Spleen (tissue), 11 donors: ENCODE measurements at regions not wholly inside any gene's neighbourhood (a gene's known extent, or its start where the extent isn't known, plus 50 kb on each side); places are given as distances from the start of the nearest gene placed in this dataset.
A peak's percentile ranks its signal among the peaks of the same experiment; 100 is the strongest.

Experiments
- DNase-seq: peaks from one replicate; pipeline ENCODE4 v3.0.0-alpha.2; 2020
- H3K27ac ChIP-seq, 8 donors: fragments of 200-600 bp; sonication (generic) in 7 of 8; 1 replicate in 4 of 8; 2 replicates in 4 of 8; pipeline versions ENCODE4 v1.5.0 to v1.8.0; 2016 to 2021; ENCODE audit warnings: inconsistent platforms in 4 of 8, mild to moderate bottlenecking in 4 of 8, moderate library complexity in 1 of 8
- H3K27me3 ChIP-seq, 7 donors: fragments of 200-600 bp; sonication (generic) in 6 of 7; replicated peaks in 1 of 7; 1 replicate in 4 of 7; 2 replicates in 3 of 7; pipeline versions ENCODE4 v1.5.0 to v1.8.0; 2016 to 2021; ENCODE audit warnings: inconsistent platforms in 3 of 7, mild to moderate bottlenecking in 1 of 7
- H3K36me3 ChIP-seq, 6 donors: fragments of 200-600 bp; sonication (generic) in 5 of 6; 1 replicate in 4 of 6; 2 replicates in 2 of 6; pipeline versions ENCODE4 v1.5.0 to v1.8.0; 2016 to 2021; ENCODE audit warnings: inconsistent platforms in 2 of 6
- H3K4me1 ChIP-seq, 6 donors: fragments of 200-600 bp; sonication (generic) in 5 of 6; 1 replicate in 3 of 6; 2 replicates in 3 of 6; pipeline versions ENCODE4 v1.5.0 to v1.8.0; 2016 to 2021; ENCODE audit warnings: inconsistent platforms in 3 of 6
- H3K4me3 ChIP-seq, 8 donors: fragments of 200-600 bp; sonication (generic) in 7 of 8; 1 replicate in 4 of 8; 2 replicates in 4 of 8; pipeline versions ENCODE4 v1.5.0 to v1.8.0; 2016 to 2021; ENCODE audit warnings: inconsistent platforms in 4 of 8, mild to moderate bottlenecking in 4 of 8, moderate library complexity in 2 of 8
- H3K9me3 ChIP-seq, 8 donors: fragments of 200-600 bp; sonication (generic) in 7 of 8; 1 replicate in 4 of 8; 2 replicates in 4 of 8; pipeline versions ENCODE4 v1.5.0 to v1.8.0; 2016 to 2021; ENCODE audit warnings: inconsistent platforms in 4 of 8
- CTCF ChIP-seq, 11 experiments: fragments of 200-600 bp in 7 of 11; fragments of 450-650 bp in 4 of 11; sonication (generic) in 4 of 11; IDR thresholded peaks in 8 of 11; conservative IDR thresholded peaks in 3 of 11; 1 replicate in 7 of 11; 2 replicates in 4 of 11; pipeline versions ENCODE4 v1.4.0 to v1.8.0; 2016 to 2021; ENCODE audit warnings: antibody characterized with exemption in 11 of 11, inconsistent platforms in 4 of 11, mild to moderate bottlenecking in 1 of 11
- POLR2A ChIP-seq, 3 donors: fragments of 450-650 bp; IDR thresholded peaks; one replicate each; pipeline ENCODE4 v1.5.1; 2017; ENCODE audit warnings: antibody characterized with exemption in 3 of 3, mild to moderate bottlenecking in 1 of 3
- POLR2AphosphoS5 ChIP-seq, 3 donors: sonication (generic); formaldehyde crosslinking; IDR thresholded peaks; one replicate each; pipeline ENCODE4 v1.5.1; 2017; ENCODE audit warnings: antibody characterized with exemption in 3 of 3
- WGBS, 5 donors: extraction: QIAGEN DNeasy Blood & Tissue Kit in 3 of 5; methylation state at CpG; one replicate each; pipeline versions ENCODE4 v1.1.5 to v1.1.7; 2013 to 2018; 5-methylcytosine and 5-hydroxymethylcytosine counted together
- intact Hi-C: fragments of 100-400 bp; cut with DNase I; formaldehyde crosslinking; loops from one replicate; pipeline ENCODE4 v1.15.0; 2023; ENCODE audit warnings: low total_unique reads
- donor health status: healthy with polysubstance abuse.
- donor health status: DM: no; HTN: no; CAD: no; lungs with moderate emphysema.
- donor health status: DM: no; HTN: no; CAD: no.
- donor health status: Bipolar disorder and iron deficiency.
- donor health status: healthy.
- donor health status: DM: no; HTN: no; CAD: no.
- donor health status: DM: yes; HTN: yes; CAD: no.

GRCh38 chr13:44293374-44293773 lies 80.2 kb upstream of the SERP2 start:
- peaks cover 0 to 12% (median 0%) of the 10 kb centered on the region in 6 donors for H3K4me1 ChIP-seq
- H3K4me3 ChIP-seq: no peak overlapping the region
- peaks cover 0 to 12% (median 0%) of the 10 kb centered on the region in 7 donors for H3K27me3 ChIP-seq
- peak overlapping the region in 1 of 8 donors; percentile 56 for H3K27ac ChIP-seq
- 63 to 88% (median 73%) methylated on average over 5 of the region's 5 CpGs for WGBS, 5 donors
- no peak for DNase-seq
- intact Hi-C loops: no loop called here
- H3K36me3 ChIP-seq: no peaks in the 10 kb centered on the region
- H3K9me3 ChIP-seq: no peaks in the 10 kb centered on the region
- TF ChIP-seq POLR2AphosphoS5 (IDR thresholded peaks at IDR 0.05) (no peak), POLR2A (IDR thresholded peaks at IDR 0.05) (no peak), CTCF (IDR thresholded peaks at IDR 0.05 in 8 of 11, conservative IDR thresholded peaks at IDR 0.05 in 3 of 11) (no peak)

- Histone ChIP-seq H3K27ac (peak overlapping the region in 1 of 8 donors; percentile 56), H3K36me3 (no peaks in the 10 kb centered on the region), H3K4me3 (no peak overlapping the region), H3K9me3 (no peaks in the 10 kb centered on the region), H3K4me1 (peaks cover 0 to 12% (median 0%) of the 10 kb centered on the region in 6 donors), H3K27me3 (peaks cover 0 to 5% (median 0%) of the 10 kb centered on the region in 7 donors)
- DNase-seq: no peak
- intact Hi-C loops: no loop called here
- TF ChIP-seq CTCF (IDR thresholded peaks at IDR 0.05 in 8 of 11, conservative IDR thresholded peaks at IDR 0.05 in 3 of 11) (no peak), POLR2AphosphoS5 (IDR thresholded peaks at IDR 0.05) (no peak), POLR2A (IDR thresholded peaks at IDR 0.05) (no peak)
- 52 to 65% (median 63%) methylated on average over 3 of the region's 3 CpGs for WGBS, 5 donors
Observed at GRCh38 chr13:44293908-44294735, 79.5 kb upstream of the SERP2 start.

- Histone ChIP-seq H3K4me1 (peaks cover 0 to 12% (median 0%) of the 10 kb centered on the region in 6 donors), H3K4me3 (no peak overlapping the region), H3K36me3 (no peaks in the 10 kb centered on the region), H3K27ac (peak overlapping the region in 1 of 8 donors; percentile 56), H3K9me3 (no peaks in the 10 kb centered on the region), H3K27me3 (peaks cover 0 to 2% (median 0%) of the 10 kb centered on the region in 7 donors)
- intact Hi-C loops: no loop called here
- no peak for TF ChIP-seq CTCF (IDR thresholded peaks at IDR 0.05 in 8 of 11, conservative IDR thresholded peaks at IDR 0.05 in 3 of 11)
- no peak for TF ChIP-seq POLR2AphosphoS5 (IDR thresholded peaks at IDR 0.05)
- no peak for TF ChIP-seq POLR2A (IDR thresholded peaks at IDR 0.05)
- 60 to 90% (median 70%) methylated on average over 1 of the region's 1 CpG for WGBS, 5 donors
- DNase-seq: no peak
Observed at GRCh38 chr13:44294876-44295275, 78.7 kb upstream of the SERP2 start.

- Histone ChIP-seq H3K4me1 (peaks cover 0 to 12% (median 0%) of the 10 kb centered on the region in 6 donors), H3K9me3 (no peaks in the 10 kb centered on the region), H3K27me3 (no peaks in the 10 kb centered on the region), H3K4me3 (no peak overlapping the region), H3K27ac (no peak overlapping the region), H3K36me3 (no peaks in the 10 kb centered on the region)
- 81 to 93% (median 88%) methylated on average over 5 of the region's 5 CpGs for WGBS, 5 donors
- TF ChIP-seq CTCF (IDR thresholded peaks at IDR 0.05 in 8 of 11, conservative IDR thresholded peaks at IDR 0.05 in 3 of 11): no peak
- no peak for TF ChIP-seq POLR2AphosphoS5 (IDR thresholded peaks at IDR 0.05)
- no peak for TF ChIP-seq POLR2A (IDR thresholded peaks at IDR 0.05)
- no peak for DNase-seq
- intact Hi-C loops: no loop called here
Observed at GRCh38 chr13:44296856-44297255, 76.8 kb upstream of the SERP2 start.
